WTC11 (cell line): ENCODE measurements at regions not wholly inside any gene's neighbourhood (a gene's known extent, or its start where the extent isn't known, plus 50 kb on each side); places are given as distances from the start of the nearest gene placed in this dataset.

Source experiments
- ATAC-seq: fragments of 200-7000 bp; cut with Tn5 transposase; 2 replicates; pipeline ENCODE4 v1.10.0; 2021; ENCODE audit warnings: mild to moderate bottlenecking, moderate library complexity
- CTCF ChIA-PET: fragments of 300-600 bp; sonication (Branson Sonifier 250); formaldehyde crosslinking; loops from one replicate; lab custom pipeline; 2021; ENCODE audit warnings: antibody characterized with exemption; lab: Charles Lee
- POLR2A ChIA-PET: fragments of 350-600 bp; sonication (Branson Sonifier 250); formaldehyde crosslinking; loops from one replicate; lab custom pipeline; 2021; ENCODE audit warnings: antibody characterized with exemption; lab: Charles Lee
- DNase-seq: peaks from one replicate; pipeline ENCODE4 v3.0.0; 2021; ENCODE audit warnings: low spot score
- H3K27ac Mint-ChIP-seq: 2 replicates; pipeline ENCODE4 v1.8.0; 2021; ENCODE audit warnings: mixed read lengths
- H3K27me3 Mint-ChIP-seq: 2 replicates; pipeline ENCODE4 v1.8.0; 2021; ENCODE audit warnings: low read depth, mild to moderate bottlenecking, moderate library complexity, mixed read lengths
- H3K36me3 Mint-ChIP-seq: 2 replicates; pipeline ENCODE4 v1.8.0; 2021; ENCODE audit warnings: mixed read lengths
- H3K4me1 Mint-ChIP-seq: 2 replicates; pipeline ENCODE4 v1.8.0; 2022; ENCODE audit warnings: mixed read lengths
- H3K4me3 Mint-ChIP-seq: 2 replicates; pipeline ENCODE4 v1.8.0; 2021; ENCODE audit warnings: mild to moderate bottlenecking, moderate library complexity, mixed read lengths
- H3K9me3 Mint-ChIP-seq: 2 replicates; pipeline ENCODE4 v1.8.0; 2021; ENCODE audit warnings: mixed read lengths
- ELF4 ChIP-seq: sonication (generic); formaldehyde crosslinking; IDR thresholded peaks from 2 replicates; pipeline ENCODE4 v1.8.1; 2022; ENCODE audit warnings: low read depth, mild to moderate bottlenecking, moderate library complexity, missing genetic modification reagents
- EMX1 ChIP-seq: fragments of 250-450 bp; sonication (Bioruptor Pico); IDR thresholded peaks from 2 replicates; pipeline ENCODE4 v1.8.0; 2021; ENCODE audit warnings: mild to moderate bottlenecking
- KAT7 ChIP-seq: sonication (generic); formaldehyde crosslinking; IDR thresholded peaks from 2 replicates; pipeline ENCODE4 v1.8.1; 2023; ENCODE audit warnings: missing genetic modification reagents, mild to moderate bottlenecking, borderline replicate concordance
- MYBL2 ChIP-seq: sonication (generic); formaldehyde crosslinking; IDR thresholded peaks from 2 replicates; pipeline ENCODE4 v1.8.1; 2023; ENCODE audit warnings: mild to moderate bottlenecking, moderate library complexity, missing genetic modification reagents
- NR2C2 ChIP-seq: sonication (generic); formaldehyde crosslinking; IDR thresholded peaks from 2 replicates; pipeline ENCODE4 v1.8.0; 2022; ENCODE audit warnings: mild to moderate bottlenecking, missing genetic modification reagents
- PRRX2 ChIP-seq: fragments of 250-450 bp; sonication (Bioruptor Pico); IDR thresholded peaks from 2 replicates; pipeline ENCODE4 v1.8.0; 2021; ENCODE audit warnings: mild to moderate bottlenecking
- SOX15 ChIP-seq: fragments of 250-450 bp; sonication (Bioruptor Pico); IDR thresholded peaks from 2 replicates; pipeline ENCODE4 v1.9.0; 2021; ENCODE audit warnings: mild to moderate bottlenecking
- TP53 ChIP-seq: sonication (generic); formaldehyde crosslinking; IDR thresholded peaks from 2 replicates; pipeline ENCODE4 v1.8.1; 2023; ENCODE audit warnings: mild to moderate bottlenecking, missing genetic modification reagents
- ZNF121 ChIP-seq: sonication (generic); formaldehyde crosslinking; IDR thresholded peaks from 2 replicates; pipeline ENCODE4 v1.8.0; 2023; ENCODE audit warnings: missing genetic modification reagents
- ZNF416 ChIP-seq: fragments of 250-450 bp; sonication (Bioruptor Pico); IDR thresholded peaks from 2 replicates; pipeline ENCODE4 v1.9.0; 2021; ENCODE audit warnings: mild to moderate bottlenecking, inconsistent platforms
- TF ChIP-seq, protein P1 (sequence below): fragments of 250-450 bp; sonication (Bioruptor Pico); IDR thresholded peaks from 2 replicates; pipeline ENCODE4 v1.8.0; 2021; ENCODE audit warnings: mild to moderate bottlenecking
- TF ChIP-seq, protein P2 (sequence below): sonication (generic); formaldehyde crosslinking; IDR thresholded peaks from 2 replicates; pipeline ENCODE4 v1.8.0; 2022; ENCODE audit warnings: mild to moderate bottlenecking, missing genetic modification reagents
- TF ChIP-seq, protein P3 (sequence below): sonication (generic); formaldehyde crosslinking; conservative IDR thresholded peaks from 2 replicates; pipeline ENCODE4 v1.8.1; 2023; ENCODE audit warnings: mild to moderate bottlenecking, low read depth, missing genetic modification reagents, moderate library complexity
- TF ChIP-seq, protein P4 (sequence below): sonication (generic); formaldehyde crosslinking; IDR thresholded peaks from 2 replicates; pipeline ENCODE4 v1.8.1; 2023; ENCODE audit warnings: mild to moderate bottlenecking, missing genetic modification reagents, moderate library complexity
- TF ChIP-seq, protein P5 (sequence below): fragments of 250-450 bp; sonication (Bioruptor Pico); IDR thresholded peaks from 2 replicates; pipeline ENCODE4 v2.1.2; 2022; ENCODE audit warnings: mild to moderate bottlenecking, moderate library complexity
- TF ChIP-seq, protein P6 (sequence below): sonication (generic); formaldehyde crosslinking; IDR thresholded peaks from 2 replicates; pipeline ENCODE4 v1.8.1; 2023; ENCODE audit warnings: mild to moderate bottlenecking, missing genetic modification reagents
- TF ChIP-seq, protein P7 (sequence below): sonication (generic); formaldehyde crosslinking; IDR thresholded peaks from 2 replicates; pipeline ENCODE4 v1.8.1; 2022; ENCODE audit warnings: mild to moderate bottlenecking, missing genetic modification reagents, moderate library complexity, borderline replicate concordance
- TF ChIP-seq, protein P8 (sequence below): sonication (generic); formaldehyde crosslinking; IDR thresholded peaks from 2 replicates; pipeline ENCODE4 v1.8.1; 2022; ENCODE audit warnings: low read depth, missing genetic modification reagents, borderline replicate concordance
- TF ChIP-seq, protein P9 (sequence below): sonication (generic); formaldehyde crosslinking; IDR thresholded peaks from 2 replicates; pipeline ENCODE4 v1.8.0; 2023; ENCODE audit warnings: missing genetic modification reagents
- TF ChIP-seq, protein P10 (sequence below): fragments of 250-450 bp; sonication (Bioruptor Pico); conservative IDR thresholded peaks from 2 replicates; pipeline ENCODE4 v1.9.0; 2021; ENCODE audit warnings: mild to moderate bottlenecking

DNA sequence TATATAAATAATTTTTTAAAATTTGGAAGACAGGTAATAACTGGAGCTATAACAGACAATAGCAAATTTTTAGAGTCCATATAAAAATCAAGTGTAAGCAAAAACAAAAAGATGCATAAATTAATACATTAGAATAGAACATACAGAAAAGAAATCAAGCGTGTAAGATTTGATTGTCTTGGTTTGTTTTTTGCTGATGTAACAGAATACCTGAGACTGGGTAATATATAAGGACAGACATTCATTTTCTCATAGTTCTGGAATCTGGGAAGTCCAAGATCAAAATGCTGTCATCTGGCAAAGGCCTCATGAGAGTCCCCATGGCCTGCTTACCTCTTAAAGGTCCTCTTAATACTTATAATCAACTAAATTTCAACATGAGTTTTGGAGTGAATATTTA is 1010.1 kb downstream of the CDH18 start:
- CTCF ChIA-PET = no interaction called here
- DNase-seq = no peak
- H3K9me3 Mint-ChIP-seq = peaks cover 13% of the 10 kb centered on the region
- POLR2A ChIA-PET = no interaction called here
- 0 out of 2 replicates have a peak, but pooled peaks cover 1% of the 10 kb centered on the region for H3K4me1 Mint-ChIP-seq
- no peaks in the 10 kb centered on the region for H3K27me3 Mint-ChIP-seq
- H3K36me3 Mint-ChIP-seq = peaks cover 7% of the 10 kb centered on the region
- H3K27ac Mint-ChIP-seq = no peak overlapping the region
- TF ChIP-seq TP53 (CRISPR knock-in tag) = no peak
- TF ChIP-seq ELF4 (CRISPR knock-in tag) = no peak
- no peak for TF ChIP-seq NR2C2 (CRISPR knock-in tag)
- TF ChIP-seq EMX1 (CRISPR knock-in tag) = no peak
- TF ChIP-seq PRRX2 (CRISPR knock-in tag) = no peak
- TF ChIP-seq, protein P1, sequence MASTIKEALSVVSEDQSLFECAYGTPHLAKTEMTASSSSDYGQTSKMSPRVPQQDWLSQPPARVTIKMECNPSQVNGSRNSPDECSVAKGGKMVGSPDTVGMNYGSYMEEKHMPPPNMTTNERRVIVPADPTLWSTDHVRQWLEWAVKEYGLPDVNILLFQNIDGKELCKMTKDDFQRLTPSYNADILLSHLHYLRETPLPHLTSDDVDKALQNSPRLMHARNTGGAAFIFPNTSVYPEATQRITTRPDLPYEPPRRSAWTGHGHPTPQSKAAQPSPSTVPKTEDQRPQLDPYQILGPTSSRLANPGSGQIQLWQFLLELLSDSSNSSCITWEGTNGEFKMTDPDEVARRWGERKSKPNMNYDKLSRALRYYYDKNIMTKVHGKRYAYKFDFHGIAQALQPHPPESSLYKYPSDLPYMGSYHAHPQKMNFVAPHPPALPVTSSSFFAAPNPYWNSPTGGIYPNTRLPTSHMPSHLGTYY (CRISPR knock-in tag) = no peak
- TF ChIP-seq ZNF121 (CRISPR knock-in tag) = no peak
- TF ChIP-seq SOX15 (CRISPR knock-in tag) = no peak
- TF ChIP-seq, protein P2, sequence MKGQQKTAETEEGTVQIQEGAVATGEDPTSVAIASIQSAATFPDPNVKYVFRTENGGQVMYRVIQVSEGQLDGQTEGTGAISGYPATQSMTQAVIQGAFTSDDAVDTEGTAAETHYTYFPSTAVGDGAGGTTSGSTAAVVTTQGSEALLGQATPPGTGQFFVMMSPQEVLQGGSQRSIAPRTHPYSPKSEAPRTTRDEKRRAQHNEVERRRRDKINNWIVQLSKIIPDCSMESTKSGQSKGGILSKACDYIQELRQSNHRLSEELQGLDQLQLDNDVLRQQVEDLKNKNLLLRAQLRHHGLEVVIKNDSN = no peak
- ATAC-seq = no peak
- H3K4me3 Mint-ChIP-seq = no peak overlapping the region

DNA sequence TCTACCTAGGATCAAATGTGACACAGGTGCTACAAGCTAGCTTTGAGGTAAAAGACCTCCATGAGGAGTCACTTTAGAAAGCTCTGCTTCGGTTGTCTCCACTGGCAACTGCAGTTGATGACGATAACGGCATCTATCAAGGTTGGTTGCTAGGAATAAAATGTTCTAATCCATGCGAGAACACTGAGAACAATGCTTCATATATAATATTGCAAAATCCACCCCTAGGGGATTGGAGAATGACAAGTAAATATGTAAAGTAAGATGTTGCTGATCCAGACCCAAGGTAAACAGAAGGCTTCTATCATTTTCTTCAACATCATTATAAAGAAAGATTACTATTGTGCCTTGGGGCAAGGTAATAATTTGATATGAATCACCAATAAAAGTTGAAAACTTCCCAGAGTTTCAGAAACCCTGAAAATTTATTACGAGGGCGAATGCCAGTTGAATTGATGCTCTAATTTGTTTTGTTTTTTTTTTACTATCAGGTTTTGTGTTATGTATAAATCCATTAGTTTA is 1003.4 kb downstream of the CDH18 start:
- no peak for TF ChIP-seq TP53 (CRISPR knock-in tag)
- TF ChIP-seq, protein P3, sequence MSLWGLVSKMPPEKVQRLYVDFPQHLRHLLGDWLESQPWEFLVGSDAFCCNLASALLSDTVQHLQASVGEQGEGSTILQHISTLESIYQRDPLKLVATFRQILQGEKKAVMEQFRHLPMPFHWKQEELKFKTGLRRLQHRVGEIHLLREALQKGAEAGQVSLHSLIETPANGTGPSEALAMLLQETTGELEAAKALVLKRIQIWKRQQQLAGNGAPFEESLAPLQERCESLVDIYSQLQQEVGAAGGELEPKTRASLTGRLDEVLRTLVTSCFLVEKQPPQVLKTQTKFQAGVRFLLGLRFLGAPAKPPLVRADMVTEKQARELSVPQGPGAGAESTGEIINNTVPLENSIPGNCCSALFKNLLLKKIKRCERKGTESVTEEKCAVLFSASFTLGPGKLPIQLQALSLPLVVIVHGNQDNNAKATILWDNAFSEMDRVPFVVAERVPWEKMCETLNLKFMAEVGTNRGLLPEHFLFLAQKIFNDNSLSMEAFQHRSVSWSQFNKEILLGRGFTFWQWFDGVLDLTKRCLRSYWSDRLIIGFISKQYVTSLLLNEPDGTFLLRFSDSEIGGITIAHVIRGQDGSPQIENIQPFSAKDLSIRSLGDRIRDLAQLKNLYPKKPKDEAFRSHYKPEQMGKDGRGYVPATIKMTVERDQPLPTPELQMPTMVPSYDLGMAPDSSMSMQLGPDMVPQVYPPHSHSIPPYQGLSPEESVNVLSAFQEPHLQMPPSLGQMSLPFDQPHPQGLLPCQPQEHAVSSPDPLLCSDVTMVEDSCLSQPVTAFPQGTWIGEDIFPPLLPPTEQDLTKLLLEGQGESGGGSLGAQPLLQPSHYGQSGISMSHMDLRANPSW (CRISPR knock-in tag) = no peak
- TF ChIP-seq, protein P4, sequence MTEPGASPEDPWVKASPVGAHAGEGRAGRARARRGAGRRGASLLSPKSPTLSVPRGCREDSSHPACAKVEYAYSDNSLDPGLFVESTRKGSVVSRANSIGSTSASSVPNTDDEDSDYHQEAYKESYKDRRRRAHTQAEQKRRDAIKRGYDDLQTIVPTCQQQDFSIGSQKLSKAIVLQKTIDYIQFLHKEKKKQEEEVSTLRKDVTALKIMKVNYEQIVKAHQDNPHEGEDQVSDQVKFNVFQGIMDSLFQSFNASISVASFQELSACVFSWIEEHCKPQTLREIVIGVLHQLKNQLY (CRISPR knock-in tag) = no peak
- TF ChIP-seq, protein P5, sequence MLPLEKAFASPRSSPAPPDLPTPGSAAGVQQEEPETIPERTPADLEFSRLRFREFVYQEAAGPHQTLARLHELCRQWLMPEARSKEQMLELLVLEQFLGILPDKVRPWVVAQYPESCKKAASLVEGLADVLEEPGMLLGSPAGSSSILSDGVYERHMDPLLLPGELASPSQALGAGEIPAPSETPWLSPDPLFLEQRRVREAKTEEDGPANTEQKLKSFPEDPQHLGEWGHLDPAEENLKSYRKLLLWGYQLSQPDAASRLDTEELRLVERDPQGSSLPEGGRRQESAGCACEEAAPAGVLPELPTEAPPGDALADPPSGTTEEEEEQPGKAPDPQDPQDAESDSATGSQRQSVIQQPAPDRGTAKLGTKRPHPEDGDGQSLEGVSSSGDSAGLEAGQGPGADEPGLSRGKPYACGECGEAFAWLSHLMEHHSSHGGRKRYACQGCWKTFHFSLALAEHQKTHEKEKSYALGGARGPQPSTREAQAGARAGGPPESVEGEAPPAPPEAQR (CRISPR knock-in tag) = no peak
- no peak for TF ChIP-seq KAT7
- TF ChIP-seq, protein P6, sequence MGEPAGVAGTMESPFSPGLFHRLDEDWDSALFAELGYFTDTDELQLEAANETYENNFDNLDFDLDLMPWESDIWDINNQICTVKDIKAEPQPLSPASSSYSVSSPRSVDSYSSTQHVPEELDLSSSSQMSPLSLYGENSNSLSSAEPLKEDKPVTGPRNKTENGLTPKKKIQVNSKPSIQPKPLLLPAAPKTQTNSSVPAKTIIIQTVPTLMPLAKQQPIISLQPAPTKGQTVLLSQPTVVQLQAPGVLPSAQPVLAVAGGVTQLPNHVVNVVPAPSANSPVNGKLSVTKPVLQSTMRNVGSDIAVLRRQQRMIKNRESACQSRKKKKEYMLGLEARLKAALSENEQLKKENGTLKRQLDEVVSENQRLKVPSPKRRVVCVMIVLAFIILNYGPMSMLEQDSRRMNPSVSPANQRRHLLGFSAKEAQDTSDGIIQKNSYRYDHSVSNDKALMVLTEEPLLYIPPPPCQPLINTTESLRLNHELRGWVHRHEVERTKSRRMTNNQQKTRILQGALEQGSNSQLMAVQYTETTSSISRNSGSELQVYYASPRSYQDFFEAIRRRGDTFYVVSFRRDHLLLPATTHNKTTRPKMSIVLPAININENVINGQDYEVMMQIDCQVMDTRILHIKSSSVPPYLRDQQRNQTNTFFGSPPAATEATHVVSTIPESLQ (CRISPR knock-in tag) = no peak
- no peak for TF ChIP-seq ZNF121 (CRISPR knock-in tag)
- TF ChIP-seq, protein P7, sequence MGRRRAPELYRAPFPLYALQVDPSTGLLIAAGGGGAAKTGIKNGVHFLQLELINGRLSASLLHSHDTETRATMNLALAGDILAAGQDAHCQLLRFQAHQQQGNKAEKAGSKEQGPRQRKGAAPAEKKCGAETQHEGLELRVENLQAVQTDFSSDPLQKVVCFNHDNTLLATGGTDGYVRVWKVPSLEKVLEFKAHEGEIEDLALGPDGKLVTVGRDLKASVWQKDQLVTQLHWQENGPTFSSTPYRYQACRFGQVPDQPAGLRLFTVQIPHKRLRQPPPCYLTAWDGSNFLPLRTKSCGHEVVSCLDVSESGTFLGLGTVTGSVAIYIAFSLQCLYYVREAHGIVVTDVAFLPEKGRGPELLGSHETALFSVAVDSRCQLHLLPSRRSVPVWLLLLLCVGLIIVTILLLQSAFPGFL (CRISPR knock-in tag) = no peak
- TF ChIP-seq, protein P8, sequence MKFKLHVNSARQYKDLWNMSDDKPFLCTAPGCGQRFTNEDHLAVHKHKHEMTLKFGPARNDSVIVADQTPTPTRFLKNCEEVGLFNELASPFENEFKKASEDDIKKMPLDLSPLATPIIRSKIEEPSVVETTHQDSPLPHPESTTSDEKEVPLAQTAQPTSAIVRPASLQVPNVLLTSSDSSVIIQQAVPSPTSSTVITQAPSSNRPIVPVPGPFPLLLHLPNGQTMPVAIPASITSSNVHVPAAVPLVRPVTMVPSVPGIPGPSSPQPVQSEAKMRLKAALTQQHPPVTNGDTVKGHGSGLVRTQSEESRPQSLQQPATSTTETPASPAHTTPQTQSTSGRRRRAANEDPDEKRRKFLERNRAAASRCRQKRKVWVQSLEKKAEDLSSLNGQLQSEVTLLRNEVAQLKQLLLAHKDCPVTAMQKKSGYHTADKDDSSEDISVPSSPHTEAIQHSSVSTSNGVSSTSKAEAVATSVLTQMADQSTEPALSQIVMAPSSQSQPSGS = no peak
- no peak for TF ChIP-seq ZNF416 (CRISPR knock-in tag)
- TF ChIP-seq, protein P9, sequence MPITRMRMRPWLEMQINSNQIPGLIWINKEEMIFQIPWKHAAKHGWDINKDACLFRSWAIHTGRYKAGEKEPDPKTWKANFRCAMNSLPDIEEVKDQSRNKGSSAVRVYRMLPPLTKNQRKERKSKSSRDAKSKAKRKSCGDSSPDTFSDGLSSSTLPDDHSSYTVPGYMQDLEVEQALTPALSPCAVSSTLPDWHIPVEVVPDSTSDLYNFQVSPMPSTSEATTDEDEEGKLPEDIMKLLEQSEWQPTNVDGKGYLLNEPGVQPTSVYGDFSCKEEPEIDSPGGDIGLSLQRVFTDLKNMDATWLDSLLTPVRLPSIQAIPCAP (CRISPR knock-in tag) = no peak
- TF ChIP-seq, protein P10, sequence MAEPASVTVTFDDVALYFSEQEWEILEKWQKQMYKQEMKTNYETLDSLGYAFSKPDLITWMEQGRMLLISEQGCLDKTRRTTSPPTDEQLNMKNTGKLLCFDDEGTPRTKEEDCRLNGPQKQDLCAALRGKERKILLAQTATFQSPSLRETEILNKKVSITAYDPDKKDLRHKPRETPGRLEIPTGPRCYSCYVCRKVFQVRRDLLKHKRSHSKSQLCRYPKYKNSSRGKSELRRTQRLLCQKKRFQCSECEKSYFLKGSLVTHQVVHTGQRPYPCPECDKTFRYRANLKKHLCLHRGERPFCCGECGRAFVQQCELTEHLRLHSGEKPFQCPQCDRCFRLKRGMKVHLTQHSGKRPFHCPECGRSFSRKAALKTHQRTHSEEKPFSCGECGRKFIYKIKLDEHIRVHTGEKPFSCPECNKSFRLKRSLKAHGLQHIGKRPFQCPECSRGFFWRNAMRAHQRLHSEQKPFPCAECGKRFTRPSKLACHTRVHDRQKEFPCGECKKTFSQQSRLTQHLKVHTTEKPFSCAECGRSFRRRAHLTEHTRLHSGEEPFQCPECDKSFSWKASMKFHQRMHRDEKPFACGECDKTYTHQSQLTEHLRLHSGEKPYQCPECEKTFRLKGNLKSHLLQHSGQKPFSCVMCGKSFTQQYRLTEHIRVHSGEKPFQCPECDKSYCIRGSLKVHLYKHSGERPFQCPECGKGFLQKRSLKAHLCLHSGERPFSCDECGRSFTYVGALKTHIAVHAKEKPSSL = no peak
- no peak for TF ChIP-seq MYBL2 (CRISPR knock-in tag)
- ChIA-PET CTCF (no interaction called here), POLR2A (no interaction called here)
- no peak overlapping the region for H3K27ac Mint-ChIP-seq
- H3K9me3 Mint-ChIP-seq = peaks cover 16% of the 10 kb centered on the region
- DNase-seq = no peak
- no peak overlapping the region for H3K4me3 Mint-ChIP-seq
- H3K36me3 Mint-ChIP-seq = peaks cover 9% of the 10 kb centered on the region
- peaks cover 33% of the 10 kb centered on the region for H3K4me1 Mint-ChIP-seq
- no peak for ATAC-seq
- no peaks in the 10 kb centered on the region for H3K27me3 Mint-ChIP-seq
